ENCODE measurements at regions not wholly inside any gene's neighbourhood (a gene's known extent, or its start where the extent isn't known, plus 50 kb on each side); places are given as distances from the start of the nearest gene placed in this dataset.
"Not testable (repeated sequence)": the region's sequence is repeated elsewhere in the genome, so short reads cannot be mapped to it uniquely, and the experiment has no call there.

DNA sequence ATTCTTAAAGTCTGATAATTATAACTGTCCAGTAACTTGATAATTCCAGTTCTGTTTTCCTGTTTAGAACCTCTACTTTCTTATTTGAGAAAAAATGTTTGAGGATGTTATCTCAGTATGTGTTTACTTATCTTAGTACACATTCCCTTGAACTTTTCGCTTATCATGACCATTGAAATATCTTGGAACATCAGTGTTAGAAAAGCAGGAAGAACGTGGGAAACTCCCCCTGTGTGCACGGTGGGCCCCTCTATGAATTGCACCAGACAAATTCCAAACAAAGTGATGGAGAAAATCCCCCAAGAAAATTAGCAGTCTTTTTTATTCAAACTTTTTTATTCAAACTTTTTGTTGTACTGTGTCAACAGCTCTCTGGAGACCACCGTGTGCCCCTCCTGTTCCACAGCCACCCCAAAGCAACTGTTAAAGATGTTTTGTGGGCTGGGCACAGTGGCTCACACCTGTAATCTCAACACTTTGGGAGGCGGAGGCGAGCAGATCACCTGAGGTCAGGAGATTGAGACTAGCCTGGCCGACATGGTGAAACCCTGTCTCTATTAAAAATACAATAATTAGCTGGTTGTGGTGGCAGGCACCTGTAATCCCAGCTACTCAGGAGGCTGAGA, 78.3 kb upstream of the PEG3 start:
- H3K27me3 ChIP-seq, result no peaks in the 10 kb centered on the region
- H3K9me3 ChIP-seq, result peaks cover 0 to 2% of the 10 kb centered on the region in 2 donors
- H3K36me3 ChIP-seq, result no peaks in the 10 kb centered on the region
- H3K4me1 ChIP-seq (ENCODE audit: insufficient read depth), result peaks cover 9% of the 10 kb centered on the region
- intact Hi-C loops (cut with DNase I), result loop anchor here in 1 of 4 donors (10.0 kb wide), 1 partner anchor 64 kb away; no protein-coding TSS in a partner anchor
- 34 to 46% (median 36%) methylated on average over 7 of the region's 7 CpGs for WGBS, 3 donors
- H3K27ac ChIP-seq, result peak overlapping the region; percentile 7 to 74
- no peak for TF ChIP-seq CTCF (IDR thresholded peaks at IDR 0.05)
- TF ChIP-seq POLR2A (IDR thresholded peaks at IDR 0.05), result no peak
- TF ChIP-seq EP300 (IDR thresholded peaks at IDR 0.05), result no peak
- no peak for DNase-seq
- H3K4me3 ChIP-seq, result no peak overlapping the region

GRCh38 chr19:56919308-56919995, 78.9 kb upstream of the PEG3 start:
- peaks cover 9% of the 10 kb centered on the region for H3K4me1 ChIP-seq (ENCODE audit: insufficient read depth)
- H3K9me3 ChIP-seq, result peaks cover 0 to 2% of the 10 kb centered on the region in 2 donors
- H3K4me3 ChIP-seq, result no peak overlapping the region
- no peak for TF ChIP-seq POLR2A (IDR thresholded peaks at IDR 0.05)
- no peak for TF ChIP-seq EP300 (IDR thresholded peaks at IDR 0.05)
- no peak for TF ChIP-seq CTCF (IDR thresholded peaks at IDR 0.05)
- no peaks in the 10 kb centered on the region for H3K27me3 ChIP-seq
- H3K36me3 ChIP-seq, result no peaks in the 10 kb centered on the region
- DNase-seq, result peak; percentile 53 to 76 (median 63)
- intact Hi-C loops (cut with DNase I), result loop anchor here in 1 of 4 donors (10.0 kb wide), 1 partner anchor 65 kb away; no protein-coding TSS in a partner anchor
- 23 to 45% (median 25%) methylated on average over 17 of the region's 17 CpGs for WGBS, 3 donors
- H3K27ac ChIP-seq, result peak overlapping the region; percentile 7 to 74

DNA sequence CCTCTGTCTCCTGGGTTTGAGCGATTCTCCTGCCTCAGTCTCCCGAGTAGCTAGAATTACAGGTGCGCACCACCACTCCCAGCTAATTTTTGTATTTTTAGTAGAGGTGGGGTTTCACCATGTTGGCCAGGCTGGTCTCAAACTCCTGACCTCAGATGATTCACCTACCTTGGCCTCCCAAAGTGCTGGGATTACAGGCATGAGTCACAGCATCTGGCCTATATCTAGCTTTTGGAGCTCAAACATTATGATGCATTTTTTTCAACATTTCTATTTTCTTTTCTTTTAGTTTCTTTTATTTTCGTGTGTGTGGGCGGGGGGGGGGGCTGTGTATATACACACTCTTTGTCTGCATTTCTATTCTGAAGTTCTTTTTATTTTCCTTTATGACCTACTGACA, 85.6 kb upstream of the PEG3 start:
- not testable (repeated sequence) for H3K9me3 ChIP-seq; DNase-seq; H3K4me1 ChIP-seq (ENCODE audit: insufficient read depth); H3K4me3 ChIP-seq; H3K27me3 ChIP-seq; H3K27ac ChIP-seq; H3K36me3 ChIP-seq
- intact Hi-C loops (cut with DNase I), result loop anchor here in 1 of 4 donors (10.0 kb wide), 1 partner anchor 171 kb away; no protein-coding TSS in a partner anchor
- 61 to 68% (median 64%) methylated on average over 5 of the region's 5 CpGs for WGBS, 3 donors

- no peak overlapping the region for H3K27ac ChIP-seq
- intact Hi-C loops (cut with DNase I), result loop anchor here in 1 of 4 donors (10.0 kb wide), 1 partner anchor 172 kb away; no protein-coding TSS in a partner anchor
- DNase-seq, result no peak
- 87 to 89% (median 87%) methylated on average over 6 of the region's 6 CpGs for WGBS, 3 donors
- TF ChIP-seq EP300 (IDR thresholded peaks at IDR 0.05) (no peak), CTCF (IDR thresholded peaks at IDR 0.05) (no peak), POLR2A (IDR thresholded peaks at IDR 0.05) (no peak)
- peaks cover 0 to 2% of the 10 kb centered on the region in 2 donors for H3K9me3 ChIP-seq
- H3K27me3 ChIP-seq, result no peaks in the 10 kb centered on the region
- no peak overlapping the region for H3K4me3 ChIP-seq
- H3K36me3 ChIP-seq, result no peaks in the 10 kb centered on the region
- peaks cover 3% of the 10 kb centered on the region for H3K4me1 ChIP-seq (ENCODE audit: insufficient read depth)
Measured at GRCh38 chr19:56927294-56927693, 86.8 kb upstream of the PEG3 start.

GRCh38 chr19:56927791-56928207, 87.3 kb upstream of the PEG3 start:
- peaks cover 3% of the 10 kb centered on the region for H3K4me1 ChIP-seq (ENCODE audit: insufficient read depth)
- H3K27ac ChIP-seq, result no peak overlapping the region
- no peak overlapping the region for H3K4me3 ChIP-seq
- intact Hi-C loops (cut with DNase I), result loop anchor here in 1 of 4 donors (10.0 kb wide), 1 partner anchor 173 kb away; no protein-coding TSS in a partner anchor
- 76 to 84% (median 82%) methylated on average over 7 of the region's 7 CpGs for WGBS, 3 donors
- no peaks in the 10 kb centered on the region for H3K27me3 ChIP-seq
- DNase-seq, result no peak
- no peak for TF ChIP-seq EP300 (IDR thresholded peaks at IDR 0.05)
- TF ChIP-seq POLR2A (IDR thresholded peaks at IDR 0.05), result no peak
- TF ChIP-seq CTCF (IDR thresholded peaks at IDR 0.05), result no peak
- no peaks in the 10 kb centered on the region for H3K36me3 ChIP-seq
- H3K9me3 ChIP-seq, result peaks cover 0 to 2% of the 10 kb centered on the region in 2 donors
